SH-SY5Y (cell line): ENCODE measurements at regions not wholly inside any gene's neighbourhood (a gene's known extent, or its start where the extent isn't known, plus 50 kb on each side); places are given as distances from the start of the nearest gene placed in this dataset.

ENCODE experiments used
- GATA2 ChIP-seq: IDR thresholded peaks from 2 replicates; pipeline ENCODE4 v1.6.1; 2011; ENCODE audit warnings: mild to moderate bottlenecking, low read depth, low read length
- GATA3 ChIP-seq: IDR thresholded peaks from 2 replicates; pipeline ENCODE4 v1.6.1; 2011; ENCODE audit warnings: low read depth, mild to moderate bottlenecking, low read length, moderate library complexity

DNA sequence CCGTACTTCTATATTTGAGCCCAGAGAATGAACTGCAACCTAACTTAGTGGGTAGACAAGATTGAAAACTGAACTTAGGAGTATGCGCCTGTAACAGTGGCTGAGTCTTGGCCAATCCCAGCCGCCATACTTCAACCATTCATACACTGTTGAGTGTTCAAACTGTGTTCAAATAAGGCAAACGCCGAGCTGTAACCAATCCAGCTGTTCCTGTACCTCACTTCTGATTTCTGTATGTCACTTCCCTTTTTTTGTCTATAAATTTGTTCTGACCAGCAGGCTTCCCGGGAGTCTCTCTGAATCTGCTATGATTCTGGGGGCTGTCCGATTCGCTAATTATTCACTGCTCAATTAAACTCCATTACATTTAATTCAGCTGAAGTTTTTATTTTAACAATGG is 58.6 kb upstream of the TPM1 start:
- TF ChIP-seq GATA3 (no peak), GATA2 (no peak)
